ENCODE measurements at regions not wholly inside any gene's neighbourhood (a gene's known extent, or its start where the extent isn't known, plus 50 kb on each side); places are given as distances from the start of the nearest gene placed in this dataset.

DNA sequence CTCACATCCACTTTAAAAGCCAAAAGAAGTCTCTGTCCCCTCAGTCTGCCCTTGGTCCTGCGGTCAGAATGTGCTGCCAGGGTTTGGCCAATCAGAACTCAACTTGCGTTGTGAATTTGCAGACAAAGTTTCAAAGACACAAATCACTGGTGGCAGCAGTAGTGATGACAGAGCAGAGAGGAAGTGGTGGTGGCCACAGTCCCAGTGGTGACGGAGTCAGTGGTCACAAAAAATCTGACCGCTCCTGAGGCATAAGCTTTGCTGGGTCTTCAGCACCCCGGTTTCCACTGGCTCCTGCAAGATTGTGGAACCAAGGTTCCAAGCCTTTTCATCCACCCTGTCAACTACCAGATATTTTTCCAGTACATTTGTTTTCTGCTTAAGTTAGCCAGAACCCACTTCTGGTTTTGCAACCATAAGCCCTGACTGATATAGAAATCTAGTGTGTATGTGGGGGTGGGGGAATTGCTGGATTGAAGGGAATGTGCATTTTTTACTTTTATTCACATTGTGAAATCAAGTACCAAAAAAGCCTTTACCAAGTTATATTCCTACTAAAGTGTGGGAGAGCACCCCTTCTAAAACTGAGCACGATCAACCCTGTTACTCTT, 112.3 kb downstream of the TMPRSS5 start:
- Histone ChIP-seq H3K4me3 (ENCODE audit: low read depth, low read length) (no peak overlapping the region), H3K27me3 (replicated peaks; ENCODE audit: control insufficient read depth, insufficient read depth, low read length) (no peaks in the 10 kb centered on the region), H3K4me1 (no peaks in the 10 kb centered on the region), H3K36me3 (ENCODE audit: control insufficient read depth, insufficient read depth, low read length) (no peaks in the 10 kb centered on the region), H3K9me3 (peaks cover 11% of the 10 kb centered on the region; the same call in 1 of the 2 replicates)
- no peaks in the 10 kb centered on the region for H3K27me3 Mint-ChIP-seq (ENCODE audit: insufficient read depth, unreplicated experiment)
- ChIA-PET POLR2A (no interaction called here), CTCF (no interaction called here)
- no peak overlapping the region for H3K27ac Mint-ChIP-seq (ENCODE audit: unreplicated experiment)
- intact Hi-C loops (cut with micrococcal nuclease; ENCODE audit: unreplicated experiment): no loop called here
- TF ChIP-seq, protein P1, sequence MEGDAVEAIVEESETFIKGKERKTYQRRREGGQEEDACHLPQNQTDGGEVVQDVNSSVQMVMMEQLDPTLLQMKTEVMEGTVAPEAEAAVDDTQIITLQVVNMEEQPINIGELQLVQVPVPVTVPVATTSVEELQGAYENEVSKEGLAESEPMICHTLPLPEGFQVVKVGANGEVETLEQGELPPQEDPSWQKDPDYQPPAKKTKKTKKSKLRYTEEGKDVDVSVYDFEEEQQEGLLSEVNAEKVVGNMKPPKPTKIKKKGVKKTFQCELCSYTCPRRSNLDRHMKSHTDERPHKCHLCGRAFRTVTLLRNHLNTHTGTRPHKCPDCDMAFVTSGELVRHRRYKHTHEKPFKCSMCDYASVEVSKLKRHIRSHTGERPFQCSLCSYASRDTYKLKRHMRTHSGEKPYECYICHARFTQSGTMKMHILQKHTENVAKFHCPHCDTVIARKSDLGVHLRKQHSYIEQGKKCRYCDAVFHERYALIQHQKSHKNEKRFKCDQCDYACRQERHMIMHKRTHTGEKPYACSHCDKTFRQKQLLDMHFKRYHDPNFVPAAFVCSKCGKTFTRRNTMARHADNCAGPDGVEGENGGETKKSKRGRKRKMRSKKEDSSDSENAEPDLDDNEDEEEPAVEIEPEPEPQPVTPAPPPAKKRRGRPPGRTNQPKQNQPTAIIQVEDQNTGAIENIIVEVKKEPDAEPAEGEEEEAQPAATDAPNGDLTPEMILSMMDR (IDR thresholded peaks at IDR 0.05; ENCODE audit: insufficient read depth in 1 of 2, low read depth in 1 of 2, low read length in 1 of 2, severe bottlenecking in 1 of 2, unreplicated experiment in 1 of 2): no peak
- H3K36me3 Mint-ChIP-seq (ENCODE audit: insufficient read depth, unreplicated experiment): no peaks in the 10 kb centered on the region
- H3K4me1 Mint-ChIP-seq (ENCODE audit: low read depth, unreplicated experiment): peaks cover 10% of the 10 kb centered on the region
- H3K9me3 Mint-ChIP-seq (ENCODE audit: unreplicated experiment): peaks cover 25% of the 10 kb centered on the region
- no peak overlapping the region for H3K4me3 Mint-ChIP-seq (ENCODE audit: unreplicated experiment)
- BruUV-seq (replicated peaks): no TSS peak
- DNase-seq: no peak

- Histone ChIP-seq H3K4me1 (no peaks in the 10 kb centered on the region), H3K9me3 (peaks cover 8% of the 10 kb centered on the region; the same call in 1 of the 2 replicates), H3K27me3 (replicated peaks; ENCODE audit: control insufficient read depth, insufficient read depth, low read length) (no peaks in the 10 kb centered on the region), H3K36me3 (ENCODE audit: control insufficient read depth, insufficient read depth, low read length) (no peaks in the 10 kb centered on the region), H3K4me3 (ENCODE audit: low read depth, low read length) (no peak overlapping the region)
- Mint-ChIP-seq H3K27ac (ENCODE audit: unreplicated experiment) (no peak overlapping the region), H3K4me3 (ENCODE audit: unreplicated experiment) (no peak overlapping the region), H3K36me3 (ENCODE audit: insufficient read depth, unreplicated experiment) (no peaks in the 10 kb centered on the region), H3K4me1 (ENCODE audit: low read depth, unreplicated experiment) (peaks cover 10% of the 10 kb centered on the region), H3K27me3 (ENCODE audit: insufficient read depth, unreplicated experiment) (no peaks in the 10 kb centered on the region), H3K9me3 (ENCODE audit: unreplicated experiment) (peaks cover 23% of the 10 kb centered on the region)
- TF ChIP-seq, protein P1 (IDR thresholded peaks at IDR 0.05; ENCODE audit: insufficient read depth in 1 of 2, low read depth in 1 of 2, low read length in 1 of 2, severe bottlenecking in 1 of 2, unreplicated experiment in 1 of 2): no peak
- intact Hi-C loops (cut with micrococcal nuclease; ENCODE audit: unreplicated experiment): no loop called here
- no TSS peak for BruUV-seq (replicated peaks)
- no peak for DNase-seq
- ChIA-PET POLR2A (no interaction called here), CTCF (no interaction called here)
Measured at GRCh38 chr11:113591117-113591516, 115.0 kb downstream of the TMPRSS5 start.

- Histone ChIP-seq H3K4me3 (ENCODE audit: low read depth, low read length) (no peak overlapping the region), H3K9me3 (no peaks in the 10 kb centered on the region), H3K4me1 (0 out of 2 replicates have a peak, but pooled peaks cover 4% of the 10 kb centered on the region), H3K36me3 (ENCODE audit: control insufficient read depth, insufficient read depth, low read length) (no peaks in the 10 kb centered on the region), H3K27me3 (replicated peaks; ENCODE audit: control insufficient read depth, insufficient read depth, low read length) (no peaks in the 10 kb centered on the region)
- no TSS peak for BruUV-seq (replicated peaks)
- H3K36me3 Mint-ChIP-seq (ENCODE audit: insufficient read depth, unreplicated experiment): no peaks in the 10 kb centered on the region
- ChIA-PET CTCF (interaction anchor here (0.9 to 1.5 kb wide), 5 partner anchors 16 to 138 kb away, joined by 3 to 7 read pairs (median 4); no protein-coding TSS in a partner anchor), POLR2A (no interaction called here)
- no peak overlapping the region for H3K27ac Mint-ChIP-seq (ENCODE audit: unreplicated experiment)
- peaks cover 10% of the 10 kb centered on the region for H3K9me3 Mint-ChIP-seq (ENCODE audit: unreplicated experiment)
- H3K4me1 Mint-ChIP-seq (ENCODE audit: low read depth, unreplicated experiment): peaks cover 18% of the 10 kb centered on the region
- no peak for DNase-seq
- H3K27me3 Mint-ChIP-seq (ENCODE audit: insufficient read depth, unreplicated experiment): no peaks in the 10 kb centered on the region
- intact Hi-C loops (cut with micrococcal nuclease; ENCODE audit: unreplicated experiment): loop anchor here (1.0 kb wide), 1 partner anchor 144 kb away; no protein-coding TSS in a partner anchor
- H3K4me3 Mint-ChIP-seq (ENCODE audit: unreplicated experiment): no peak overlapping the region
- TF ChIP-seq, protein P1 (IDR thresholded peaks at IDR 0.05; ENCODE audit: insufficient read depth in 1 of 2, low read depth in 1 of 2, low read length in 1 of 2, severe bottlenecking in 1 of 2, unreplicated experiment in 1 of 2): no peak
Measured at GRCh38 chr11:113587308-113587739, 112.1 kb upstream of the DRD2 start.
